Astrocyte of the cerebellum (primary cell): ENCODE measurements at regions not wholly inside any gene's neighbourhood (a gene's known extent, or its start where the extent isn't known, plus 50 kb on each side); places are given as distances from the start of the nearest gene placed in this dataset.

ENCODE experiments used
- DNase-seq: peaks from one replicate; pipeline ENCODE4 v3.0.0-alpha.2; 2011; ENCODE audit warnings: low read depth
- H3K4me3 ChIP-seq: 2 replicates; pipeline ENCODE4 v1.5.1; 2011; ENCODE audit warnings: mild to moderate bottlenecking, low read depth, low read length, moderate library complexity
- in situ Hi-C: cut with HindIII; loops from 2 replicates; pipeline ENCODE4 v1.10.0; 2017; ENCODE audit warnings: low sequenced_read_pairs
- TF ChIP-seq, protein P1 (sequence below): IDR thresholded peaks from 2 replicates; pipeline ENCODE4 v1.5.1; 2012; ENCODE audit warnings: low read length, low read depth, moderate library complexity, mild to moderate bottlenecking; ENCODE audit errors: missing control alignments

DNA sequence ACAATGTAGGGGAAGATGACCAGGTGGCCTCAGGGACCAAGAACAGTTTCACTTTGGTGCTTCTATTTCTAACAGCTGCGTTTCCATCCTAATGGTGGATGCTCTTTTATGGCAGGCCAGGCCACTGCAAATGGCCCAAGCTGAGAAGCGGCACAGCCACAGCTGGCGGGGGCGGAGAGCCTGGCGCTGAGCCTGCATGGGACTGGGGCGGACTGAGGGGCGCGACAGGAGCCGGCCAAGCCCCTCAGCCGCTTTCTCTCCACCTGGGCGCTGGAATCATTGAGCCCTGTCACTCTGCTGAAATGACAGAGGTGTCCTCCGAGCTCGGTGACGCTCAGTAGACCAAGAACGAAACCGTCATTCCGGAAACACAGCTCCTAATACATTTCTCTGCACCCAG lies 317.3 kb upstream of the PDE4D start:
- DNase-seq = no peak
- TF ChIP-seq, protein P1, sequence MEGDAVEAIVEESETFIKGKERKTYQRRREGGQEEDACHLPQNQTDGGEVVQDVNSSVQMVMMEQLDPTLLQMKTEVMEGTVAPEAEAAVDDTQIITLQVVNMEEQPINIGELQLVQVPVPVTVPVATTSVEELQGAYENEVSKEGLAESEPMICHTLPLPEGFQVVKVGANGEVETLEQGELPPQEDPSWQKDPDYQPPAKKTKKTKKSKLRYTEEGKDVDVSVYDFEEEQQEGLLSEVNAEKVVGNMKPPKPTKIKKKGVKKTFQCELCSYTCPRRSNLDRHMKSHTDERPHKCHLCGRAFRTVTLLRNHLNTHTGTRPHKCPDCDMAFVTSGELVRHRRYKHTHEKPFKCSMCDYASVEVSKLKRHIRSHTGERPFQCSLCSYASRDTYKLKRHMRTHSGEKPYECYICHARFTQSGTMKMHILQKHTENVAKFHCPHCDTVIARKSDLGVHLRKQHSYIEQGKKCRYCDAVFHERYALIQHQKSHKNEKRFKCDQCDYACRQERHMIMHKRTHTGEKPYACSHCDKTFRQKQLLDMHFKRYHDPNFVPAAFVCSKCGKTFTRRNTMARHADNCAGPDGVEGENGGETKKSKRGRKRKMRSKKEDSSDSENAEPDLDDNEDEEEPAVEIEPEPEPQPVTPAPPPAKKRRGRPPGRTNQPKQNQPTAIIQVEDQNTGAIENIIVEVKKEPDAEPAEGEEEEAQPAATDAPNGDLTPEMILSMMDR = no peak
- in situ Hi-C loops = loop anchor here (5.0 kb wide), 1 partner anchor 46 kb away; no protein-coding TSS in a partner anchor
- peak overlapping the region; percentile 6 for H3K4me3 ChIP-seq

DNA sequence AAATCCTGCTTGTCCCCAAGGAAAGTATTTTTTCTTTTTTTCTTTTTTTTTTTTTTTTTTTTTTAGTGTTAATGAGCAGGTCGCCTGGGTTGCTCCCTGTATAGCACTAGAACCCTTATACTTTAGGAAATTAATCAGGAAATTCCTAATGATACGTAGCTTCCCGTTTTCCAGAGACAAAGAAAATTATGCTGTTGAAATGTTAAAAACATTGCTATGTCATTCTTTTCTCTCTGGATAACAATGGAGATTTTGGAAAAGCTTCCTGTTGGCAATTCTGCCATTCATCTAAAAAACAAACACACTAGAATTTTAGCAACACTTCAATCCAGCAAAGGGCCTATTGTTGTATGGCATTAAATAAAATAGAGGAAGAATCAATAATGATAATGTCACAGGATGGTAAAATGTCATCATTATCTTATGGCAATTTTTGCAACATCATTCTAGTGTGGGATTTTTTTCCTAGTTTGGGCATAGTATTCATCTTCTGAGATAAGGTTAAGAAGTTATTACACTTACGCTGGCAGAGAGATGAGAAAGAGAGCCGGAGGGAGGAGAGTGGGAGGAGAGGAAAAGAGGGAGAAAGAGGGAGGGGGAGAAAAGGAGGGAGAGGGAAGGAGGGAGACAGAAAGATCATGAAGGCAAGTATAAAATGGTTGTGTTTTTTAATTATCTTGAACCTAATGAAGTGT lies 315.8 kb upstream of the PDE4D start:
- in situ Hi-C loops = no loop called here
- TF ChIP-seq, protein P1 = no peak
- no peak overlapping the region for H3K4me3 ChIP-seq
- no peak for DNase-seq

DNA sequence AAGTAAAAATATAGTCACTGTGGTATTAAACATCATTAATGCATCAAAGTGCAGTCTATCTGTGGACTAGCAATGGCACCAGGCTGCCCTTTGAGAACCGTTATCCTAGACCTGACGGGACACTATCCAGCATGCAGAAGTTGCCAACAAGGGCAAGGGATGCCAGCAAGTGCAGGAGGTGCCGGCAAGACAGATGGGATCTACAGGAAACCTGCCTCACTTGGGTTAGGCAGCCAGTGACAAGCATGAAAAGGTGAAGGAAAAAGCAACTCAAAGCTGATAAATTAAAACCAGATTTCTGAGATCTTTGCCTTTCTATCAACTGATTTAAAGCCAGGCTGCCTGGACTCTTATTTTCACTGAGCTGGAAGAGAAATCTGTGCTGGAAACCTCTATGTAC lies 315.2 kb upstream of the PDE4D start:
- TF ChIP-seq, protein P1 = no peak
- no peak for DNase-seq
- no peak overlapping the region for H3K4me3 ChIP-seq
- in situ Hi-C loops = no loop called here

DNA sequence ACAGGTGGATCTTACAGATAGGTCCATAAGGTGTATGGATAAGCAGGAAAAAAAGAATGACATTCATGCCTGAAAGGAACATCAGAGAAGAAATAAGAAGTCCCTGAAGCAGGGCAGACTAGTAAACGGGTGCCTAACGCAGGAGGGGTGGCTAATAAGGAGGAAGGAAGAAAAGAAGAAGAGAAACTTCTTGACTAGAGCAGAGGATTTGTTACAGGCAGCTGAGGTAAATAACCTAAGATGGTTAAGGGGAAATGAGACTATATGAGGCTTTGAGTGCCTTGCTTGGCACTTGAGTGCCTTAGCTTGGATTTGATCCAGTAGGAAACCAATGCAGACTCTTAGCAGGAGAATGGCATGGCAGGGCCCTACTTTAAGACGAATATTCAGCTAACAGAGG lies 313.5 kb upstream of the PDE4D start:
- no peak for DNase-seq
- no peak overlapping the region for H3K4me3 ChIP-seq
- in situ Hi-C loops = no loop called here
- TF ChIP-seq, protein P1 = no peak

DNA sequence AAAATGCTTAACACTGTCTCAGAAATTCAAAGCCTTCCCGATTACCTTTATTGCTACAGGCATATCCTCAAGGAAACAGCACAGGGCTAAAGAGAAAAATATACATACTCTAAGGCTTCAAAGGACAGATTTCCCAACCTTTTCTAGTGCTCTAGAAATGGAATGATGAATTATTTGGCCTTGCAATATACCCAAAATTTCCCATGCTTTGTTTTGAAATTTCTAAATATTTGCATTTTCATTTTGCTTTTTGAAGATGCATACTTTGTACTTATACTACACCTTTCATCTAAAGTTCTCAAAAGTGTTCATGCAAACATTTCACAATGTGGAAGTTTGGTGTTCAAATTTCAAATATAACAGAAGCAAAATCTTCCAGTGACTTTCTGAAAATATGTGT lies 312.7 kb upstream of the PDE4D start:
- H3K4me3 ChIP-seq = no peak overlapping the region
- TF ChIP-seq, protein P1 = no peak
- no peak for DNase-seq
- in situ Hi-C loops = no loop called here

DNA sequence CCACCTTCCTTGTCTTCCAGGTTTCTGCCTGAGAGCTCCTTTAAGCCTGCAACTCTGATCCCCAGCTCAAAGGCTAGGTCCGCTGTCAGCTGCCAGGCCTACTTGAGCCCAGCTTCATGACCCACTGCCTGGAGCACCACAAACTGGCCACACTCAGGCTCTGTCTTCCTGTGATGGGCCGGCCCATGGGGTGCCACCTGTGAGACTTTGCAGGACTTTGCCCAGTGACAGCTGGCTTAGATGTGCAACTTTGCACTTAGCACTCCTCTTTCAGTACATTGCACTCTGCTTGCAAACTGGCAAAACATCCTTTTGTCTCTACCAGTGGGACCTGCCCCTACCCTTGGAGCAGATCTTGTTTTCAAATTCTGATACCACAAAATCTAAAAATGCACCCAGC lies 311.5 kb upstream of the PDE4D start:
- TF ChIP-seq, protein P1 = no peak
- no peak overlapping the region for H3K4me3 ChIP-seq
- in situ Hi-C loops = no loop called here
- no peak for DNase-seq
